Panc1 (cell line): ENCODE measurements at regions not wholly inside any gene's neighbourhood (a gene's known extent, or its start where the extent isn't known, plus 50 kb on each side); places are given as distances from the start of the nearest gene placed in this dataset.

Experiments used
- ATAC-seq: fragments of 200-7000 bp; cut with Tn5 transposase; 2 replicates; pipeline ENCODE4 v1.9.1; 2020; ENCODE audit warnings: mild to moderate bottlenecking, moderate library complexity
- BruUV-seq: library from RNA; stranded (reverse); fragments of 400-500 nt; replicated peaks from 2 replicates; lab custom pipeline; 2021; lab: Mats Ljungman, UMichigan
- CTCF ChIA-PET: fragments of 300-600 bp; sonication (Branson Sonifier 250); formaldehyde crosslinking; loops from one replicate; lab custom pipeline; 2022; ENCODE audit warnings: antibody characterized with exemption; lab: Charles Lee
- POLR2A ChIA-PET: fragments of 300-600 bp; sonication (Branson Sonifier 250); formaldehyde crosslinking; loops from one replicate; lab custom pipeline; 2022; ENCODE audit warnings: antibody characterized with exemption; lab: Charles Lee
- DNase-seq: peaks from one replicate; pipeline ENCODE4 v3.0.0-alpha.2; 2010; ENCODE audit warnings: low read depth, low spot score
- H3K27ac ChIP-seq: 2 replicates; pipeline ENCODE4 v1.5.1; 2011; ENCODE audit warnings: mild to moderate bottlenecking, low read length, inconsistent platforms
- H3K27me3 ChIP-seq: fragments of 200-500 bp; sonication (Bioruptor generic); 2 replicates; pipeline ENCODE4 v1.6.0; 2014; ENCODE audit warnings: low read length, inconsistent platforms; ENCODE audit not compliant: control insufficient read depth, insufficient read depth
- H3K36me3 ChIP-seq: fragments of 200-500 bp; sonication (Bioruptor generic); 2 replicates; pipeline ENCODE4 v1.5.1; 2014; ENCODE audit warnings: inconsistent platforms, mild to moderate bottlenecking, low read length, moderate library complexity; ENCODE audit not compliant: control insufficient read depth, insufficient read depth
- H3K4me1 ChIP-seq: 2 replicates; pipeline ENCODE4 v1.5.1; 2011; ENCODE audit warnings: inconsistent platforms, mild to moderate bottlenecking, low read length, moderate library complexity; ENCODE audit not compliant: control insufficient read depth, insufficient read depth
- H3K4me3 ChIP-seq, 2 experiments: 2 replicates each; pipeline ENCODE4 v1.5.1; 2011 to 2012; ENCODE audit warnings: low read depth in 2 of 2, low read length in 2 of 2, mild to moderate bottlenecking in 2 of 2, inconsistent platforms in 1 of 2, moderate library complexity in 1 of 2
- H3K9me3 ChIP-seq: fragments of 200-500 bp; sonication (Bioruptor generic); 2 replicates; pipeline ENCODE4 v1.5.1; 2014; ENCODE audit warnings: low read depth, mild to moderate bottlenecking, inconsistent platforms, low read length, moderate library complexity; ENCODE audit not compliant: control insufficient read depth, insufficient read depth
- POLR2AphosphoS5 ChIP-seq: IDR thresholded peaks from 2 replicates; pipeline ENCODE4 v1.6.1; 2012; ENCODE audit warnings: mild to moderate bottlenecking, low read depth, low read length, moderate library complexity
- SIN3A ChIP-seq: IDR thresholded peaks from 2 replicates; pipeline ENCODE4 v1.6.1; 2012; ENCODE audit warnings: low read depth, mild to moderate bottlenecking, low read length, moderate library complexity, borderline replicate concordance; ENCODE audit not compliant: insufficient read depth
- TCF7L2 ChIP-seq: IDR thresholded peaks from 2 replicates; pipeline ENCODE4 v1.6.1; 2011; ENCODE audit warnings: mild to moderate bottlenecking, low read depth, low read length, inconsistent platforms
- in situ Hi-C: cut with HindIII; loops from 2 replicates; pipeline ENCODE4 v1.10.0; 2016; ENCODE audit warnings: low sequenced_read_pairs, low pct_unique_long_range_greater_than_20kb
- intact Hi-C: fragments of 100-400 bp; cut with micrococcal nuclease; formaldehyde crosslinking; loops from one replicate; pipeline ENCODE4 v1.10.0; 2022; ENCODE audit not compliant: unreplicated experiment
- TF ChIP-seq, protein P1 (sequence below): fragments of 450-650 bp; IDR thresholded peaks from 2 replicates; pipeline ENCODE4 v1.5.1; 2017; ENCODE audit warnings: mild to moderate bottlenecking
- TF ChIP-seq, protein P2 (sequence below), 2 experiments: IDR thresholded peaks; 2 replicates each; pipeline ENCODE4 v1.6.1; 2011 to 2012; ENCODE audit warnings: low read depth in 2 of 2, control low read depth in 1 of 2, low read length in 1 of 2, mild to moderate bottlenecking in 1 of 2, moderate library complexity in 1 of 2; ENCODE audit not compliant: insufficient read depth in 1 of 2

DNA sequence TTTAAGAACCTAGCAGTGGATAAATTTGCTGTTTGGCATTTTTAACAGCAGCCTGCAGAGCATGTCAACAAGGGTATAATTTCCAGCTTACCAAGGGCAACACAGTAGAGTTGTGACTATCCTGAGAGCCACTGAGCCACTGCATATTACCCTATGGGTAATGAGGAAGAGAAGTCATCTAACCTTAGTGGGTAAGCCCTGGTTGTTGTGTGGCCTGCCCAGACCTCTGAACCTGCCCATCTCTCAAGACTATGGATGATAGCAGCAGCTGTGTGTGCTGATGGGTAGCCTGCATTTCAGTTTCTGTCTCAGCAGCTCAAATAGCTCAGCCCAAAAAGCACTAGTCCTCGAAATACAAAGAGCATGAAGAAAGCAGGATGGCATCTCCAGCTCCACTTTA is 56.1 kb upstream of the PIP5K1B start:
- BruUV-seq: no TSS peak
- ATAC-seq (no peak), DNase-seq (no peak)
- H3K27ac ChIP-seq: no peak overlapping the region
- ChIA-PET POLR2A (interaction anchor here (0.5 to 0.7 kb wide), 3 partner anchors 11 to 499 kb away, joined by 8 to 12 read pairs (median 8); no protein-coding TSS in a partner anchor), CTCF (no interaction called here)
- H3K4me1 ChIP-seq: no peaks in the 10 kb centered on the region
- no peaks in the 10 kb centered on the region for H3K27me3 ChIP-seq
- intact Hi-C loops (loop anchor here (10.0 kb wide), 1 partner anchor 46 kb away; no protein-coding TSS in a partner anchor), in situ Hi-C loops (no loop called here)
- no peak overlapping the region for H3K4me3 ChIP-seq
- TF ChIP-seq, protein P1, sequence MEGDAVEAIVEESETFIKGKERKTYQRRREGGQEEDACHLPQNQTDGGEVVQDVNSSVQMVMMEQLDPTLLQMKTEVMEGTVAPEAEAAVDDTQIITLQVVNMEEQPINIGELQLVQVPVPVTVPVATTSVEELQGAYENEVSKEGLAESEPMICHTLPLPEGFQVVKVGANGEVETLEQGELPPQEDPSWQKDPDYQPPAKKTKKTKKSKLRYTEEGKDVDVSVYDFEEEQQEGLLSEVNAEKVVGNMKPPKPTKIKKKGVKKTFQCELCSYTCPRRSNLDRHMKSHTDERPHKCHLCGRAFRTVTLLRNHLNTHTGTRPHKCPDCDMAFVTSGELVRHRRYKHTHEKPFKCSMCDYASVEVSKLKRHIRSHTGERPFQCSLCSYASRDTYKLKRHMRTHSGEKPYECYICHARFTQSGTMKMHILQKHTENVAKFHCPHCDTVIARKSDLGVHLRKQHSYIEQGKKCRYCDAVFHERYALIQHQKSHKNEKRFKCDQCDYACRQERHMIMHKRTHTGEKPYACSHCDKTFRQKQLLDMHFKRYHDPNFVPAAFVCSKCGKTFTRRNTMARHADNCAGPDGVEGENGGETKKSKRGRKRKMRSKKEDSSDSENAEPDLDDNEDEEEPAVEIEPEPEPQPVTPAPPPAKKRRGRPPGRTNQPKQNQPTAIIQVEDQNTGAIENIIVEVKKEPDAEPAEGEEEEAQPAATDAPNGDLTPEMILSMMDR: no peak
- TF ChIP-seq TCF7L2 (no peak), SIN3A (no peak), POLR2AphosphoS5 (no peak)
- TF ChIP-seq, protein P2, sequence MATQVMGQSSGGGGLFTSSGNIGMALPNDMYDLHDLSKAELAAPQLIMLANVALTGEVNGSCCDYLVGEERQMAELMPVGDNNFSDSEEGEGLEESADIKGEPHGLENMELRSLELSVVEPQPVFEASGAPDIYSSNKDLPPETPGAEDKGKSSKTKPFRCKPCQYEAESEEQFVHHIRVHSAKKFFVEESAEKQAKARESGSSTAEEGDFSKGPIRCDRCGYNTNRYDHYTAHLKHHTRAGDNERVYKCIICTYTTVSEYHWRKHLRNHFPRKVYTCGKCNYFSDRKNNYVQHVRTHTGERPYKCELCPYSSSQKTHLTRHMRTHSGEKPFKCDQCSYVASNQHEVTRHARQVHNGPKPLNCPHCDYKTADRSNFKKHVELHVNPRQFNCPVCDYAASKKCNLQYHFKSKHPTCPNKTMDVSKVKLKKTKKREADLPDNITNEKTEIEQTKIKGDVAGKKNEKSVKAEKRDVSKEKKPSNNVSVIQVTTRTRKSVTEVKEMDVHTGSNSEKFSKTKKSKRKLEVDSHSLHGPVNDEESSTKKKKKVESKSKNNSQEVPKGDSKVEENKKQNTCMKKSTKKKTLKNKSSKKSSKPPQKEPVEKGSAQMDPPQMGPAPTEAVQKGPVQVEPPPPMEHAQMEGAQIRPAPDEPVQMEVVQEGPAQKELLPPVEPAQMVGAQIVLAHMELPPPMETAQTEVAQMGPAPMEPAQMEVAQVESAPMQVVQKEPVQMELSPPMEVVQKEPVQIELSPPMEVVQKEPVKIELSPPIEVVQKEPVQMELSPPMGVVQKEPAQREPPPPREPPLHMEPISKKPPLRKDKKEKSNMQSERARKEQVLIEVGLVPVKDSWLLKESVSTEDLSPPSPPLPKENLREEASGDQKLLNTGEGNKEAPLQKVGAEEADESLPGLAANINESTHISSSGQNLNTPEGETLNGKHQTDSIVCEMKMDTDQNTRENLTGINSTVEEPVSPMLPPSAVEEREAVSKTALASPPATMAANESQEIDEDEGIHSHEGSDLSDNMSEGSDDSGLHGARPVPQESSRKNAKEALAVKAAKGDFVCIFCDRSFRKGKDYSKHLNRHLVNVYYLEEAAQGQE (IDR thresholded peaks at IDR 0.05; ENCODE audit: insufficient read depth in 1 of 2, low read depth in 2 of 2, low read length in 1 of 2): no peak
- H3K36me3 ChIP-seq: no peaks in the 10 kb centered on the region
- H3K9me3 ChIP-seq: no peaks in the 10 kb centered on the region

DNA sequence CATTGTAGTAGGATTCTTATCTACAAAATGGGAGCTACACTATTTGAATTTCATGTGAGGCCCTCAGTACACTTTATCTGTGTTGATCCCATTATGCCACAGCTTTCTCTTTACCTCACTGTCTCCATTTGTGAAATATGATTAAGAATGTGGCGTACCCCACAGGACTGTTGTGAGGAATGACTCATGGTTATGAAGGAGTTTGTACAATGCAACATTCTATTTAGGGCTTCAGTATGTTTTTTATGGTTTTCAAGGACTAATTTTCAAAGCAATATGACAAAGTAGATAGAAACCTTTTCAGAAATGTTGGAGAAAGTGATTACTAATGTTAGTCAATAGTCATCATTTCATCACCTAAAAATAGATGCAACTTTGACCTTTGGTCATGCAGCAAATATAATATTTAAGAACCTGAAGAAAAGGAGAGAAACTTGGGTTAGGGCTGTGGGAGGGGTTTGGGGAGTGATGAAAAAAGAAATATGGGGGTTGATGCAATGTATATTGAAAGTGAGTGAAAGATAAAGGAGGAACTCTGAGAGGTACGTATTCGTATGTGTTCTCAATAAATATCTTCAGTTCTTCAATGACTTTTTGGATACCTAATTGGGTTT is 53.7 kb upstream of the PIP5K1B start:
- ChIA-PET CTCF (no interaction called here), POLR2A (no interaction called here)
- no peak for DNase-seq
- no peak overlapping the region for H3K27ac ChIP-seq
- no peaks in the 10 kb centered on the region for H3K27me3 ChIP-seq
- H3K4me3 ChIP-seq: no peak overlapping the region
- H3K36me3 ChIP-seq: no peaks in the 10 kb centered on the region
- ATAC-seq: no peak
- in situ Hi-C loops (no loop called here), intact Hi-C loops (no loop called here)
- H3K9me3 ChIP-seq: no peaks in the 10 kb centered on the region
- no TSS peak for BruUV-seq
- no peaks in the 10 kb centered on the region for H3K4me1 ChIP-seq
- TF ChIP-seq POLR2AphosphoS5 (no peak), TCF7L2 (no peak), SIN3A (no peak)
- TF ChIP-seq, protein P1: no peak
- TF ChIP-seq, protein P2 (IDR thresholded peaks at IDR 0.05; ENCODE audit: insufficient read depth in 1 of 2, low read depth in 2 of 2, low read length in 1 of 2): no peak
